HG02798 (cell line): ENCODE measurements at regions not wholly inside any gene's neighbourhood (a gene's known extent, or its start where the extent isn't known, plus 50 kb on each side); places are given as distances from the start of the nearest gene placed in this dataset.

Source experiments
- ATAC-seq: cut with Tn5 transposase; IDR thresholded peaks from one replicate; pipeline ENCODE4 v1.9.1; 2021; ENCODE audit warnings: mild to moderate bottlenecking; ENCODE audit not compliant: unreplicated experiment, poor library complexity

DNA sequence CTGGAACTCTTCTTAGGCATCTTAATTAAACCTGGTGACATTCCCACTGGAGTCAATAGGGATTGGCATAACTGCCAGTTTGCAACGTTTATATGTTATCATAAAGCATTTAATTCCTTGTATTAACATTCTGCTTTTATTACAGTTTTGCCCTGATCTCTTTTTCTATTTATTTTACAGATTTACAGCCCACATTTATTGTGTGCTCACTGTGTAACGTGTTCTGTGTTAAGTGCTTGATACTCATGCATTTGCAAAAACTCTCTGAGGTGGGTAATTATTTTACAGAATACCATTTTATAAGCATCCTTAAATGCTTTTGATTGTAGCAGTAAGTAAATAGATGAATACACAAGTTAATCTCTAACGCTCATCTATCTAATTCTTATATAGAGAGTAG lies 341.5 kb upstream of the FAR2 start:
- ATAC-seq: no peak

DNA sequence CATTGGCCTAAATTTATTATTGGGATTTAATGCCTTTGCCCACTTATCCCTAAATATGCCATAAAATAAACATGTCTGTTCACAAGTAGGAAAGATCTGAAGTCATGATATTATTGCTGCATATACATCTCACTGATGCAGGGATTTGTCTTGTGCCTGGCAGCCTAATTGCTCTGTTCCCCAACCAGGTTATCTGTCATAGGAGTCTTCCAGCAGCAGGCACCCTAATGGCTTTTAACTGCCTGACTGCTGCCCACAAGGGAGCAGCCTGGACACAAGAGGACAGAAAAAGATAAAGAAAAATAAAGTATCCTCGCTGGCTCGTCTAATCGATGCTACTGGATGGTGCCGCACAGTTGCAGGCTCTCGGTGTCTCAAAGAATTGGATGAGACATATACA lies 337.6 kb upstream of the FAR2 start:
- ATAC-seq: no peak

DNA sequence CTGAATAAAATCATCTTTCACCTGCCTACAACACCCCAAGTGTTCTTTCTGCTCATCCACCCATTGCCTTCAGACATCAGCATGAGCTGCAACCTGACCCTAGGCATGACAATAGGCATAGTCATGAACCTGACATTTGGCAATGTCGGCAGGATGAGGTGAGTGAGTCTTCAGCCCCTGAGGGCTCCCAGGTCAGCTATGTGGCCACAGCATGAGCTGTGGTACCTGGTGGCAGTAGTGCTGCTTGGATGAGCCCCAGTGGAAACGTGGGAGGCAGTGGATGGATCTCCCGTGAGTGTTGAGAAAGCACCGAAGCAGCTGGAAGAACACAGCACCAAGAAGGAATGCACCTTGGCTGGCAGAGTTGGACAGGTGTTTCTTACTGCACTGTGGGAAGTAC lies 334.8 kb upstream of the FAR2 start:
- no peak for ATAC-seq

DNA sequence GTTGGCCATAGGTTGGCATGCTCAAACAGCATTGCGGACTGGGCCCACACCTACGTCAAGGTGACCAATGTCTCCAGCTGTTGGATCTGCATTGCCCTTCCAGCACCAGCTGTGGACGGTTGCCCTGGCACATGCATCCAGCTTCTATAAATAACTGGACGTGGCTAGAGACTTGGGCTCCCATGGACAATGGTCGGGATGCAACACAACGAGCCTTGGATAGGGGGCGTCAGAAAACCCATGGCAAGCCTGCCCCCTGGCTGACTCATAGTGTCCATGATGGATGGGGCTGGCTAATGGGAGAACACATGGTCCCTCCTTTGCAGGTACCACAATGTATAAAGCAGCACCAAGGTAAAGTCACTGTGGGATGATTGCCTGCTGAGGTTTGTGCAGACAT lies 331.6 kb upstream of the FAR2 start:
- no peak for ATAC-seq

DNA sequence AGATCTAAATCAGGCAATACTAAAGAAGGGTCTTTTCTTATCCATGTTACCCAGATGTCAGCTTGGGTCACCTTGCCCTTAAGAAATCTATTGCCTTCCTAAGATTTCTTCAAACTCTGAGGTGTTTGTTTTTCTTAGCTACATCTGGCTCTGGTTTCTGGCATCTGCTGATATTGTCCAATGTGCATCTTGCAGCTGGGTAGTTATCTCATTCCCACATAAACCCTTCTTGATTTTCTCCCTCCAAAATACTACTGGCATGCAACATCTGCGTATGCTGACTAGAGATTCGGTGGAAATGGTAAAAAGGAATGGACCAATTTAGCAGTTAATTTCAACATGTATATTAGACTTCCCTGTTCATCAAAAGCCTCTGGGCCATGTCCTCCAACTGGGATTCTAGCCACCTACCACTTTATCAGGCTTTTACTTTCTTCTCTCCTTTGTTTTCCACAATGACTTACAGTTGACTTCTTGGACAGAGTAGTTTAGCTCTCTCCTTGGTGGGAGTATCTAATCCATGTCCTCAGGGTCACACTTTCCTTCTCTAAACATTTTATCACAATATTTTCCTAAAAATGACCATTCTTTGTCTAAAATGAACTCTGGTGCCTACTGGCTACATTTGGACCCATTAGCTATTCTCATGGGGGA lies 324.8 kb upstream of the FAR2 start:
- ATAC-seq: no peak

DNA sequence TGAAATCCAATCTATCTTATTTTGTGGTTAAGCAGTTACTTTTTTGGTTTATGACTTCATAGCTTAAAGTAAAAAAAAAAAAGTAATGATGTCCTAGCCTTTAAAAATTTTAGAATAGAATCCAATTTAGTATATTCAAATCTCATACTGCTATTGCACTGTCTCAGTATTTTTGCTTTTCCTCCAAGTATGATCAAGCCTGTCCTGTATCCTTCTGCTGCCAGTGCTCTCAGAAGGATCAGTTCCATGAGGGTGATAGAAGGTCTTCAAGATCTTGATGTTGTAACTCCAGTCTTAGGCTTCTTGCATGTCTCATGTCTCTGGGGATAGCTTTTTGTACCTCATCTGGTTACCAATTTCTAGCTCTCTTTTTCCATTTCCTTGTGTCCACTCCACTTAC lies 324.2 kb upstream of the FAR2 start:
- no peak for ATAC-seq

DNA sequence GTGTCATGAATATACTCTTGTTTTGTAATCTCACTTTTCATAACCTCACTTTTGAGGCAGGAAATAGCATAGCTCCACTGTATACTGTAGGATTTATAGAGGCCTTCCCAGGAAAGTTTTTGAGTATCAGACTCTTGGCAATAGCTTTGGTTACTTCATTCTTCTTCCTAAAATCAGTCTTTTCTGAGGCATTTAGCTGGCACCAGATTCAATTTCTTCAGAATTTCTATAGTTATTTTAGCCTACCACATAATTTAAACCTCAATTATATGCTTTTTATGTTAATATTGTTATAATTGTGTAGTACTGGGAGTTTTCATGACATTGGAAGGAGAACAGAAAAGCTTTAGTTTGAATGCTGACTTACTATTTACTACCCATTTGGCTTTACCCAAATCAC lies 322.3 kb upstream of the FAR2 start:
- no peak for ATAC-seq

DNA sequence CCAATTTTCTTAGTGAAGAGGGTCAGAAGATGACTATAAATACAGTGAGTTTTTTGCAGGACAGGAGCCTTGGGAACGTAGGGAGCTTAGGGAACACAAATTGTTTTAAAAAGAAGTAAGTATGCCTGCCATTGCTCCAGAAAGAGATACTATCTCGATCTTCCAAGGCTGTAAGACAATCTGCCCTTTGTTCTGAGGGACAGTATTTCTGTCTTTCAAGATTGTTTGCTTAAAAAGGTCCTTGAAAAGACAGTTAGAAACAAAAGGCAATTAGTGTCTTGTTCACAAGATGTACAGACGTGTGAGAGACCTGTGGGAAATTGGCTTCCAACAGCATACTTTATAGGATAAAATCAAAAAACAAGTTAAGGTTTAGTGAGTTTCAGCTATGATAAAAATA lies 321.2 kb upstream of the FAR2 start:
- no peak for ATAC-seq

DNA sequence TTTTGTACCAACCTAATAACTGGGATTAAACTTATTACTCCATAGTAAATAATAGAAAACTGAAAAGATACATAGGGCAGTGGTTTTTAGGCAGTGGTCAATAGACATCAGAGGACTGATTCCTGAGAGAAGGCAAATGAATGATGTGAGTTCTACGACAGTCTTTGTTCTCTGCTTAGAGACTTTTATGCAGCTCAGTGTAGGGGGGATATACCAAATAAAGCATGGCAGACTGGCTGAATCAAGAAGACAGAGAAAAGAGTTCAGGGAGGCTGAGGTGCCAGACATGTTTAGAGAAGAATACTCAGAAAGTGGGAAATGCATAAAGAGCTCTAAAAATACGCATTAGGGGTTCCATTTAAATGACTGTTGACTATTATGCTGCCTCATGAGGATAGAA lies 320.8 kb upstream of the FAR2 start:
- no peak for ATAC-seq

DNA sequence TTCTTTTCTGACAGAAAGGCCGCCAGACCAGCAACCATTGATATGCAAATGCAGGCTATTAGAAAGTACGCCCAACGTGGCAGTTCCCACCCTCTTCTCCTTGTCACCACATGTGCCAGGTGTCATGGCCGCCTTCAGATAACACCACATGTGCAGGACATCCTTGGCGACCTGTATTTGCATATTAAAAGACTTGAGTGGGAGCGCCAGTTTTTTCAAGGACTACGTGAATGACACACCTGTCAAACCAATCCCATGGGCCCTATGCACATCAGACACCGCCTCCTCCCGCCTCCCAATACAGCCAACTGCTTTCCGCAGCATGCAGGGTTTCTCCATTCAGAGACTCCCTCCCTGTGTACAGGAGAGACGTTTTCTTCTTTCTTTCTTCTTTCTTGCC lies 318.6 kb upstream of the FAR2 start:
- no peak for ATAC-seq

DNA sequence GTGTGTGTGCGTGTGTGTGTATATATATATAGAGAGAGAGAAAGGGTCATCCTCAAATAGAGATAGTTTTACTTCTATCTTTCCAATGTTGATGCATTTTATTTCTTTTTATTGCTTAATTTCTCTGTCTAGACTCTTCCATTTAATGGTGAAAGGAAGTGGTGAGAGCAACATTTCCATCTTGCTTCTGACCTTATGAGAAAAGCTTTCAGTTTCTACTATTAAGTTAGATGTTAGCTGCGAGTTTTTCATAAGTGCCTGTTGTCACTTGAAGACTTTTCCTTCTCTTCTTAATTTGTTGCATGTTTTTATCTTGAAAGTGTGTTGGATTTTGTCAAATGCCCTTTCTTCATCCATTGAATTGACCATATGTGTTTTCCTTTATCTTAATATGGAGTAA lies 304.4 kb upstream of the FAR2 start:
- ATAC-seq: no peak

DNA sequence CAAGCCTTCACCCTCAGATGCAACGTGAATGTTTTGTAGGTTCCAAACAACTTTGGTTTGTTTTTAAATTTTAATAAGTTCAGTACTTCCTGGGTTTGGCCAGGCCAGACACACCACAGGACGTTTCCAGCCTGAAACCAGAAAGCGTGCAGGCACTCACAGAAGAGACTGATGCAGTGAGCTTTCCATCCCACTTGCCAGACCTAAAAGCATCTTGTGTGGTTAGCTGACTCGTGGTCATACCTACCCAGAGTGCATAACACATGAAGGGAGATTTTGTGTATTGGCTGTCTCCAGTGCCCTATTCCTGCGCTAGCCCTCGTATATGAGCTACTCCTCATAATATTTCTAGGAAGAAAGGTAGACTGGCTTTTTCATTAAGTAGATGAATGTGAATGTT lies 297.3 kb upstream of the FAR2 start:
- ATAC-seq: no peak

DNA sequence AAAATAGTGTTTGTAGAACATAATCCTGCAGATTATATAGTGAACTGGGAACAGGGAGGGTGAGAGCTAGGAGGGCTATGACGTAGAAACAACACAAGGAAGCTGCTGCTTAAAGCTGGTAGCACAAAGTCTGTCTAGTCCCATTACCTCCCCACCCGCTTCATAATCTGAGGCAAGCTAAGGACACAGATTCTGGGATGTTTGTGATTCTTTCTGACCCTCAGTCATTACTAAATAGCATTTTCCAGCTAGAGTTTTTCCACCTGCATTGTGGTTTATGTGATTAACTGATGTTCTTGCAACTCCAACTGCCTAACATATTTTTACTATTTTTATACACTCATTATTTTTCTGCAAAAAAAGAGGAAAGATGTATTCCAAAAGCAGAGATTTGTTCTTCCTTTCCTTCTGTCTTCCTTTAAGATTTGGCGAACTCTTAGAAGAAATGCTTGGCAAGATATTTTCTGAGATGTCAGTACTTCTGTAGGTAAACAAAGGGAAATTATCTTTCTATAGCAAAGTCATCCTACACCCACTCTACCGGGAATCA lies 293.2 kb upstream of the FAR2 start:
- ATAC-seq: no peak

DNA sequence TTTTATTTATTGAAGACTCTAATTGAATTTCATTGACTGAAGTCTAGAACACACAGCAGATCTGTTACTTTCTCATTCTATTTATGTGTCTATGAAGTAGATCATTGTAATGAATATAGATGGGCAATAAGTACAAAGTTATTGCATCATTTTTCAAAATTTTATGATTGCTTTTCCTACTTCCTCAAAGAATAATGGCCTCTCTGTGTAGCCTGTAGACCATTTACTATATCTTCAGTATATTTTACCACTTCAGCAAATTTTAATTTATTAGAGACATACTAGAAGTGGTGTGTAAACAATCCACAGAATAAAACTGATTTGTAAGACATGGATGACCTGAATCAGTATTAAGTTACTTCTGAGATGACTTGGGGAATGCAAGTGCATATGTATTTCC lies 291.7 kb upstream of the FAR2 start:
- ATAC-seq: no peak

DNA sequence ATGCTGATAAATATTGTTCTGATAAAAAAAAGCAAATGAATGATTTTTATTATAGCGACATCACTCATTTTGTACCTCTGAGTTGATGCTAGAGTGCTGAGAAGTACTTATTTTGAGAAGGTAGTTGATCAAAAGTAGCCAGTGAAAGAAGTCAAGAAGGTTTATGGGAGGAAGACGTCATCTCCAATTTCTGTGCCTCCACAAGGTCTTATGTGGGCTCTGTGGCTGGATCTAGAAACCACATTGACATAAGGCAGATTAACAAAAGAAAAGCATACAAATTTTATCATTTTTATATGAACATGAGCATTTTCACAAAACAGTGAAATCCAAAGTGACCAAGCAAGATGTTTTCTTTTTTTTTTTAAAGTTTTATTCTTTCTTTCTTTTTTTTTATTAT lies 289.5 kb upstream of the FAR2 start:
- ATAC-seq: no peak

DNA sequence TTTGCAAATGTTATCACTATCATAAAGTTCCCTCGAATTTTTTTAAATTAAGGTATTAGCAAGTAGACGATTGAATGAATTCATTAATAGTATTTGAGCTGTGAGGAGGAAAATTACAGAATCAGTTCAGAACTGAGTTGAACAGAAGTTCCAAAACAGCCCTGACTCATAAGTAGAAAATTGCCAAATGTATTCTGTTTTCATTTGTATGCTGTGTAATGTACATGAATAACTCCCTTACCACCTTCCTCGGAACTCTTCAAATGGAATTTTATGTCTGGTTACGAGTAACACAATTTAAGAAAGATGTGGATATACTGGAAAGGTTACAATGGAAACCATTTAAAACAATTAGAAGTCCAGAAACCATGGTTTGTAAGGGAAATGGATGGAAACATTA lies 283.3 kb upstream of the FAR2 start:
- no peak for ATAC-seq

DNA sequence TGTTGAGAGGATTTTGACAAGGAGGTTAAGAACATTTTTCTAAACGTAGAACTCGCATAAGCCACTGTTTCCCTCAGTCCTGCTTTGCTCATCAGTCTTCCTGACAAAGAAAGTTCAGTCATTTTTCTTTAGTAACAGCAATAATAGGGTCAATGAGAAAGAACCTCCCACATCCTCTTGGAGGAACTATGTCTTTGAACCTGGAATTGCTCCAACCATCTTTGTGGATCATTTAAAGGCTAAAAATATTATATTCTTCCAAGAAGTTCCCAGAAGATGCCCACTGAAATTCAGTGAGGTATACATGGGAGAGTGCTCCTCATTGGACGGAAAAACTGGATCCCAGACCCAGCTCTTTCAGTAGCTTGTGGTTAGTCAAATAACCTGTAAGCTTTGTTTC lies 282.8 kb upstream of the FAR2 start:
- no peak for ATAC-seq

DNA sequence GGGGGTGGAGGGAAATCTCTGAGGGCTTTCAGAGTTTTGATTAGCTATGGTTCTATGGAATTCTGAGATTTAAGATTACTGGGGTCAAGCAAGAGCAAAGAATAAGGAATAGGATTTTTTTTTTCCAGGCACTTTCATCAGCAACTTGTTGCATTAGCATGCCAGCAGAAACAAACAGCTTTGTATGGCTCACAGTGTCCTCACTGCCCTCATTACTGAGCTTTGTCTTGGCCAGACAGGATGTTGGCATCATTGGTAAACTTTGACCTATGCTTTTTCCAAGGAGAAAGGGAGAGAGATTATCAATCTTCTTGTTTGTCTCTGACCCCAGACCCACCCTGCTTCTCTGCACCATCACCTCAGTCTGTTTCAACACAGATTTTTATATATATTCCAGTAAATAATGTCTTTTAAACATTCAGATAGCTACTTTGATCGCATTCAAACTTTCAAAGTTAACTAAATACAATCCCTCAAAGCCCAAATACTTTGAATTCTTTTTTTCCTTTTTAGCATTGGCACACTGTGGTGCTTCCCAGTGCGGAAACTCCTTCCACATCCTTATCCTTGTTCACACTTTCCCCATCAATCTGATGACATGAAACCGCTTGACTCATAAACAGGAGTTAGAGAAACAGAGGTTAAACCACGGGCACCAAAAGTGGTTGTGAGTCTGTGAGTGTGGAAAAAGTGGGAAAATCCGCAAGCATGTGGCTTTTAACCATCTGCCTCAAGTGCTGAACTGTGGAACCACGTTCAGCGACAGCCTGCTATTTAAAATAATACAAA lies 282.2 kb upstream of the FAR2 start:
- no peak for ATAC-seq

DNA sequence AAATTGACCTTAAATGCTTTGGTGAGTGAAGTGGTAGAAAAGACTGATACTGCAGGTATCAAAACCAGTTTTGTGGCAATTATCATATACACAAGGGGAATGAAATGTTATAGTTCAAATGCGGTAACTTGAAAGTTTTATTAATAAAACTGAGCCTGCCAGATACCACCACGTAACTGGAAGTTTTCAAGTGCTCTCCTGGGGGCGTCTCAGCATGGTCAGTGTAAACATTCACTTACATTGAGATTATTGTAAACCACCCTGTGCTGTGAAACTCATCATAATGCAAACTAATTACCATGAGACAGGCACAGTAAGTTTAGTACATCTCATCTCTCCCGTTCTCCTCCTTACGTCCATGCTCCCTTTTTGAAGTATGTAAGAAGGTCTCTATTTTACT lies 280.7 kb upstream of the FAR2 start:
- no peak for ATAC-seq

DNA sequence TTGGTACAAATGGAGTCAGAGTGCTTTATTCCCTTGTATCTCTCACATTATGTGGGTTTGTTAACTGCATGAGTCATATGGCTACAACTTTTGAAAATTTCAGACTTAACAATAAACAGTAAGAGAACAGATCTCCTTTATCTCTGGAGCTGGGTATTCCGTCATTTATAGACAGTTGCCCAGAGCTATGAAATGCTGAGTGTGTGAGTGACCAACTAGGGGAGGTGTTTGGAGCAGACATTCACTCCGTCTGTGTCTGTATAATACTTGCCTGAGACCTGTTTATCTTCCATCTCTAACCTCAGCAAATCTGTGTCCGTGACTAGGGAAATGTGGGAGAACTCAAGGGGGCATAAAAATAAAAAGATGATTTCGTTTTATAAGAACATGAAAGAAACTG lies 279.9 kb upstream of the FAR2 start:
- no peak for ATAC-seq

DNA sequence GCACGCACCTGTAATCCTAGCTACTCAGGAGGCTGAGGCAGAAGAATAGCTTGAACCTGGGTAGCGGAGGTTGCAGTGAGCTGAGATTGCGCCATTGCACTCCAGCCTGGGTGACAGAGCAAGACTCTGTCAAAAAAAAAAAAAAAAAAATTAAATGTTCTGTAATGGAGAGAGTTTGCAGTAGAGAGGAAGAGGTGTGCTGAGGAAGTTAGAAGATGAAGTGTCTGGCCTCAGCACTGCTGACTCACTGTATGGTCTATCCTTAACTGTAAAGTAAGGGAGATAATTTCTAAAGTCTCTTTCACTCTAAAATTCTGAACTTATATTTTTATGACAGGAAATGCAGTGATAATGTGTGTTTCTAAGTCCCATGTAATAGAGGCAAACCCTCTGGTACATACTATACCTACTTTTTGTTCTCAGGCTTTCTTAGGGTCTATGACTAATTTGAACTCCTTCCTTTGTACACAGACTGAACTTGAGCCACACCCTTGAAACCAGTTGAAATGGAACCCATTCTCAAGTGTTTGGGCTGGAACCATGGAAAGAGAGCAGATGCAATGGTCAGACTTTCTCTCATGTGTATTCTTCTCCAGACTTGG lies 278.1 kb upstream of the FAR2 start:
- ATAC-seq: no peak
